Liver (tissue), 7 donors: ENCODE measurements at regions not wholly inside any gene's neighbourhood (a gene's known extent, or its start where the extent isn't known, plus 50 kb on each side); places are given as distances from the start of the nearest gene placed in this dataset.

ENCODE experiments used
- DNase-seq: peaks from one replicate; pipeline ENCODE4 v3.0.0-alpha.2; 2017; ENCODE audit warnings: low spot score
- H3K27ac ChIP-seq, 2 donors: one replicate each; pipeline ENCODE4 v1.7.0; 2013; ENCODE audit warnings: inconsistent platforms in 2 of 2, low read length in 2 of 2, control low read depth in 1 of 2, low read depth in 1 of 2, mild to moderate bottlenecking in 1 of 2
- H3K27me3 ChIP-seq, 4 donors: one replicate each; pipeline versions ENCODE4 v1.6.1 to v1.7.0; 2013; ENCODE audit warnings: low read length in 3 of 4, inconsistent platforms in 1 of 4, mild to moderate bottlenecking in 1 of 4, moderate library complexity in 1 of 4; ENCODE audit not compliant: control insufficient read depth in 4 of 4, insufficient read depth in 4 of 4
- H3K36me3 ChIP-seq, 4 donors: one replicate each; pipeline versions ENCODE4 v1.6.1 to v1.7.0; 2013; ENCODE audit warnings: low read length in 3 of 4, mild to moderate bottlenecking in 3 of 4, low read depth in 1 of 4, moderate library complexity in 1 of 4; ENCODE audit not compliant: control insufficient read depth in 4 of 4, insufficient read depth in 3 of 4
- H3K4me1 ChIP-seq, 4 donors: one replicate each; pipeline versions ENCODE4 v1.6.1 to v1.7.0; 2013; ENCODE audit warnings: low read length in 3 of 4, mild to moderate bottlenecking in 3 of 4, moderate library complexity in 1 of 4; ENCODE audit not compliant: control insufficient read depth in 4 of 4, insufficient read depth in 4 of 4
- H3K4me3 ChIP-seq, 3 donors: one replicate each; pipeline versions ENCODE4 v1.6.1 to v1.7.0; 2013; ENCODE audit warnings: low read length in 3 of 3, control low read depth in 1 of 3, low read depth in 1 of 3, mild to moderate bottlenecking in 1 of 3
- H3K9ac ChIP-seq, 2 donors: one replicate each; pipeline ENCODE4 v1.7.0; 2013; ENCODE audit warnings: low read length in 2 of 2, mild to moderate bottlenecking in 2 of 2, moderate library complexity in 2 of 2, control low read depth in 1 of 2, low read depth in 1 of 2
- H3K9me3 ChIP-seq, 4 donors: one replicate each; pipeline versions ENCODE4 v1.6.1 to v1.7.0; 2013; ENCODE audit warnings: low read length in 3 of 4; ENCODE audit not compliant: control insufficient read depth in 4 of 4
- EGR1 ChIP-seq, 2 donors: IDR thresholded peaks; 2 replicates each; pipeline ENCODE4 v1.6.1; 2016 to 2018; ENCODE audit warnings: antibody characterized with exemption in 2 of 2, low read depth in 2 of 2
- FOXA1 ChIP-seq: IDR thresholded peaks from 2 replicates; pipeline ENCODE4 v1.6.1; 2016; ENCODE audit warnings: antibody characterized with exemption
- FOXA2 ChIP-seq: IDR thresholded peaks from 2 replicates; pipeline ENCODE4 v1.6.1; 2016; ENCODE audit warnings: antibody characterized with exemption
- GABPA ChIP-seq, 2 donors: IDR thresholded peaks in 1 of 2; conservative IDR thresholded peaks in 1 of 2; 2 replicates each; pipeline ENCODE4 v1.6.1; 2016; ENCODE audit warnings: antibody characterized with exemption in 2 of 2, mild to moderate bottlenecking in 1 of 2, moderate library complexity in 1 of 2
- HNF4A ChIP-seq, 2 donors: conservative IDR thresholded peaks; 2 replicates each; pipeline ENCODE4 v1.6.1; 2016; ENCODE audit warnings: antibody characterized with exemption in 2 of 2, mild to moderate bottlenecking in 2 of 2
- HNF4G ChIP-seq: IDR thresholded peaks from 2 replicates; pipeline ENCODE4 v1.6.1; 2016; ENCODE audit warnings: antibody characterized with exemption
- JUND ChIP-seq, 2 donors: IDR thresholded peaks; 2 replicates each; pipeline ENCODE4 v1.6.1; 2016; ENCODE audit warnings: antibody characterized with exemption in 2 of 2
- MAX ChIP-seq: IDR thresholded peaks from 2 replicates; pipeline ENCODE4 v1.6.1; 2016; ENCODE audit warnings: antibody characterized with exemption
- NR2F2 ChIP-seq: IDR thresholded peaks from 2 replicates; pipeline ENCODE4 v1.6.1; 2016; ENCODE audit warnings: antibody characterized with exemption
- RAD21 ChIP-seq, 2 donors: IDR thresholded peaks; 2 replicates each; pipeline ENCODE4 v1.6.1; 2016; ENCODE audit warnings: antibody characterized with exemption in 2 of 2, mild to moderate bottlenecking in 2 of 2
- RXRA ChIP-seq, 2 donors: IDR thresholded peaks; 2 replicates each; pipeline ENCODE4 v1.6.1; 2017 to 2018; ENCODE audit warnings: antibody characterized with exemption in 2 of 2, mild to moderate bottlenecking in 1 of 2
- SP1 ChIP-seq: IDR thresholded peaks from 2 replicates; pipeline ENCODE4 v1.6.1; 2018; ENCODE audit warnings: antibody characterized with exemption, mild to moderate bottlenecking
- TAF1 ChIP-seq: conservative IDR thresholded peaks from 2 replicates; pipeline ENCODE4 v1.6.1; 2016; ENCODE audit warnings: antibody characterized with exemption, mild to moderate bottlenecking
- YY1 ChIP-seq: IDR thresholded peaks from 2 replicates; pipeline ENCODE4 v1.6.1; 2016; ENCODE audit warnings: antibody characterized with exemption, mild to moderate bottlenecking
- ZBTB33 ChIP-seq: IDR thresholded peaks from 2 replicates; pipeline ENCODE4 v1.6.1; 2016; ENCODE audit warnings: antibody characterized with exemption
- TF ChIP-seq, protein P1 (sequence below): fragments of 150-350 bp; IDR thresholded peaks from 2 replicates; pipeline ENCODE4 v1.5.1; 2017; ENCODE audit warnings: improper control_type of control experiment, low read depth, low read length; ENCODE audit not compliant: missing input control
- TF ChIP-seq, protein P2 (sequence below): IDR thresholded peaks from 2 replicates; pipeline ENCODE4 v1.6.1; 2016; ENCODE audit warnings: antibody characterized with exemption
- TF ChIP-seq, protein P3 (sequence below): IDR thresholded peaks from 2 replicates; pipeline ENCODE4 v1.6.1; 2016; ENCODE audit warnings: antibody characterized with exemption, mild to moderate bottlenecking
- donor health status: healthy.
- donor health status: healthy.
- donor health status: healthy.
- donor health status: healthy.

DNA sequence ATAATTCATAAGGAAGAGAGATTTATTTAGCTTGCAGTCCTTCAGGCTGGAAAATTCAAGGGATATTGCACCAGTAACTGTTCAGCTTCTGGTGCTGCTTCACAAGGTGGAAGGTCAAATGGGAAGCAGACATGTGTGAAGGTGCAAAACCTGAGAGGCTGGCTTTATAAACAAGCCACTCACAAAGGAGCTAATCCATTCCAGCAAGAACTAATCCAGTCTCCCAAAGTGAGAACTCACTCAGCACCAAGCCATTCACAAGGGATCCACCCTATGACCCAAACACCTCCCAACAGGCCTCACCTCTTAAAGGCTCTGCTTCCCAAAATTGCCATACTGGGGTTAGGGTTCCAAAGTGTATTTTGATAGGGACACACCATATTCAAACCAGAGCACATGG, 1018.4 kb upstream of the ACVR2A start:
- Histone ChIP-seq H3K4me3 (no peak overlapping the region), H3K9ac (no peak overlapping the region), H3K9me3 (peaks cover 0 to 3% (median 0%) of the 10 kb centered on the region in 4 donors), H3K27me3 (peaks cover 0 to 5% (median 0%) of the 10 kb centered on the region in 4 donors), H3K36me3 (no peaks in the 10 kb centered on the region), H3K4me1 (no peaks in the 10 kb centered on the region), H3K27ac (no peak overlapping the region)
- no peak for DNase-seq
- TF ChIP-seq FOXA1 = no peak
- TF ChIP-seq, protein P1, sequence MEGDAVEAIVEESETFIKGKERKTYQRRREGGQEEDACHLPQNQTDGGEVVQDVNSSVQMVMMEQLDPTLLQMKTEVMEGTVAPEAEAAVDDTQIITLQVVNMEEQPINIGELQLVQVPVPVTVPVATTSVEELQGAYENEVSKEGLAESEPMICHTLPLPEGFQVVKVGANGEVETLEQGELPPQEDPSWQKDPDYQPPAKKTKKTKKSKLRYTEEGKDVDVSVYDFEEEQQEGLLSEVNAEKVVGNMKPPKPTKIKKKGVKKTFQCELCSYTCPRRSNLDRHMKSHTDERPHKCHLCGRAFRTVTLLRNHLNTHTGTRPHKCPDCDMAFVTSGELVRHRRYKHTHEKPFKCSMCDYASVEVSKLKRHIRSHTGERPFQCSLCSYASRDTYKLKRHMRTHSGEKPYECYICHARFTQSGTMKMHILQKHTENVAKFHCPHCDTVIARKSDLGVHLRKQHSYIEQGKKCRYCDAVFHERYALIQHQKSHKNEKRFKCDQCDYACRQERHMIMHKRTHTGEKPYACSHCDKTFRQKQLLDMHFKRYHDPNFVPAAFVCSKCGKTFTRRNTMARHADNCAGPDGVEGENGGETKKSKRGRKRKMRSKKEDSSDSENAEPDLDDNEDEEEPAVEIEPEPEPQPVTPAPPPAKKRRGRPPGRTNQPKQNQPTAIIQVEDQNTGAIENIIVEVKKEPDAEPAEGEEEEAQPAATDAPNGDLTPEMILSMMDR = no peak
- no peak for TF ChIP-seq ZBTB33
- TF ChIP-seq MAX = no peak
- TF ChIP-seq RXRA (IDR thresholded peaks at IDR 0.05) = no peak
- TF ChIP-seq EGR1 (IDR thresholded peaks at IDR 0.05; ENCODE audit: low read depth in 2 of 2) = no peak
- no peak for TF ChIP-seq RAD21 (IDR thresholded peaks at IDR 0.05)
- no peak for TF ChIP-seq GABPA (IDR thresholded peaks at IDR 0.05 in 1 of 2, conservative IDR thresholded peaks at IDR 0.05 in 1 of 2)
- no peak for TF ChIP-seq NR2F2
- TF ChIP-seq TAF1 = no peak
- TF ChIP-seq, protein P2, sequence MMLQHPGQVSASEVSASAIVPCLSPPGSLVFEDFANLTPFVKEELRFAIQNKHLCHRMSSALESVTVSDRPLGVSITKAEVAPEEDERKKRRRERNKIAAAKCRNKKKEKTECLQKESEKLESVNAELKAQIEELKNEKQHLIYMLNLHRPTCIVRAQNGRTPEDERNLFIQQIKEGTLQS = no peak
- no peak for TF ChIP-seq JUND (IDR thresholded peaks at IDR 0.05)
- TF ChIP-seq YY1 = no peak
- TF ChIP-seq, protein P3, sequence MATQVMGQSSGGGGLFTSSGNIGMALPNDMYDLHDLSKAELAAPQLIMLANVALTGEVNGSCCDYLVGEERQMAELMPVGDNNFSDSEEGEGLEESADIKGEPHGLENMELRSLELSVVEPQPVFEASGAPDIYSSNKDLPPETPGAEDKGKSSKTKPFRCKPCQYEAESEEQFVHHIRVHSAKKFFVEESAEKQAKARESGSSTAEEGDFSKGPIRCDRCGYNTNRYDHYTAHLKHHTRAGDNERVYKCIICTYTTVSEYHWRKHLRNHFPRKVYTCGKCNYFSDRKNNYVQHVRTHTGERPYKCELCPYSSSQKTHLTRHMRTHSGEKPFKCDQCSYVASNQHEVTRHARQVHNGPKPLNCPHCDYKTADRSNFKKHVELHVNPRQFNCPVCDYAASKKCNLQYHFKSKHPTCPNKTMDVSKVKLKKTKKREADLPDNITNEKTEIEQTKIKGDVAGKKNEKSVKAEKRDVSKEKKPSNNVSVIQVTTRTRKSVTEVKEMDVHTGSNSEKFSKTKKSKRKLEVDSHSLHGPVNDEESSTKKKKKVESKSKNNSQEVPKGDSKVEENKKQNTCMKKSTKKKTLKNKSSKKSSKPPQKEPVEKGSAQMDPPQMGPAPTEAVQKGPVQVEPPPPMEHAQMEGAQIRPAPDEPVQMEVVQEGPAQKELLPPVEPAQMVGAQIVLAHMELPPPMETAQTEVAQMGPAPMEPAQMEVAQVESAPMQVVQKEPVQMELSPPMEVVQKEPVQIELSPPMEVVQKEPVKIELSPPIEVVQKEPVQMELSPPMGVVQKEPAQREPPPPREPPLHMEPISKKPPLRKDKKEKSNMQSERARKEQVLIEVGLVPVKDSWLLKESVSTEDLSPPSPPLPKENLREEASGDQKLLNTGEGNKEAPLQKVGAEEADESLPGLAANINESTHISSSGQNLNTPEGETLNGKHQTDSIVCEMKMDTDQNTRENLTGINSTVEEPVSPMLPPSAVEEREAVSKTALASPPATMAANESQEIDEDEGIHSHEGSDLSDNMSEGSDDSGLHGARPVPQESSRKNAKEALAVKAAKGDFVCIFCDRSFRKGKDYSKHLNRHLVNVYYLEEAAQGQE = no peak
- no peak for TF ChIP-seq HNF4G
- TF ChIP-seq SP1 = no peak
- TF ChIP-seq HNF4A (conservative IDR thresholded peaks at IDR 0.05) = no peak
- no peak for TF ChIP-seq FOXA2
